Glomerular visceral epithelial cell (primary cell): ENCODE measurements at regions not wholly inside any gene's neighbourhood (a gene's known extent, or its start where the extent isn't known, plus 50 kb on each side); places are given as distances from the start of the nearest gene placed in this dataset.

ENCODE experiments used
- DNase-seq: peaks from one replicate; pipeline ENCODE4 v3.0.0-alpha.2; 2016; ENCODE audit errors: extremely low spot score

DNA sequence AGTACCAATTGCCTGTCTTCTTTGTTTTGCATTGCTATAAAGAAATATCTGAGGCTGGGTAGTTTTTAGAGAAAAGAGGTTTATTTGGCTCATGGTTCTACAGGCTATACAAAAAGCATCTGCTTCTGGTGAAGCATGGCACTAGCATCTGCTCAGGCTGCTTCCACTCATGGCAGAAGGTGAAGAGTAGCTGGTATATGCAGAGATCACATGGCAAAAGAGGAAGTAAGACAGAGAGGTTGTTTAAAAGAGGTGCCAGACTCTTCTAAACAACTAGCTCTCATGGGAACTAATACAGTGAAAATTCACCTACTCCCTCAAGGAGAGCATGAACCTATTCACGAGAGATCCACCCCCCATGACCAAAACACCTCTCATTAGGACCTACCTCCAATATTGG, 56.7 kb upstream of the GUCA2B start:
- DNase-seq, result no peak

DNA sequence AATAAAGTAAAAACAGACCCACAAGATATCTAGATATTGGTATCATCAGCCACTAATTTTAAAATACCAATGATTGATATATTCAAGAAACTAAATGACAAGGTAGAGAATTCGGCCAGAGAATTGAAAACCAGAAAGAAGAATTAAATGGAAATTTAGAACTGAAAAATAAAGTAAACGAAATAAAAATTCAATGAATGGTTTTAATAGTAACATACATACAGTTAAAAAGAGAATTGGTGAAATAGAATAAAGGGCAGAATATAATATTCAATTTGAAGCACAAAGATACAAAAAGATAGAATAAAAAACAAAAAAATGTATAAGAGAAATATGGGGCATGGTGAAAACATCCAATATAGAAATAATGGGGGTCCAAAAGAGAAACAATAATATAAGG, 64.0 kb upstream of the GUCA2B start:
- no peak for DNase-seq

DNA sequence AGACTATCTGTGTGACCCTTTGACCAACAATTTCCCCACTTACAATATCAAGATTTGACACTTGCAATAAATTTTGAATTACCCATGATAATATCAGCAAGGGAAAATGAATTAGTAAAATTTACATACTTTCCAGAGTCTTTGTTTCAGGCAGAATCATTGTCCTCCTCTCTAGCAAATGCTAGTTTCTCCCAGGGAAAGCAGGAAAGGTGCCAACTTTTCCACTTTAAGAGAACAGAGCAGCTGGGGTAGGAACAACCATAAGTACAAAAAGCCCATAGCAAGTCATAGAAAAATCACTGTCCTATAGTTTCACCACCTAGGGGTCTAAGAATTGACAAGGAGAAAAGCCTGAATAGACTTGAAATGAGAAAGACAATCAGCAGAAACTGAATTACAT, 67.1 kb upstream of the GUCA2B start:
- no peak for DNase-seq

DNA sequence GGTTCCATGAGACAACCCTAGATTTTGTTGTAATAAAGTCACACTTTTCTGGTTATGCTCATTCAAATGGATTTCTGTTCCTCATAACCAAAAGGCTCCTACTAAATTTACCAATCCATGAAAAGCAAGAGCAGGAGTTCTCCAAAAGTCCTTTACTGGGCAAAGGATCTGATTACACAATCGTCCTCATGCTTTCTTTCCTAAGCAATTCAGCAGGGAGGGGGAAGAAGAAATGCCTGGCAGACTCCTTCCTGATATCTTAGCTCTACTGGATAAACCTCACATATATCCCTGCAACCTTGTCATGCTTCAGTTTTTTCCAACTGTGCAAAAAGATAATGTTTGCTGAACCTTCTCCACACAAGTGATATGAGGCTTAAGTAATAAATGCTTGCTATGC, 67.6 kb upstream of the GUCA2B start:
- no peak for DNase-seq

GRCh38 chr1:42081475-42081874, 71.7 kb upstream of the GUCA2B start:
- DNase-seq, result no peak

DNA sequence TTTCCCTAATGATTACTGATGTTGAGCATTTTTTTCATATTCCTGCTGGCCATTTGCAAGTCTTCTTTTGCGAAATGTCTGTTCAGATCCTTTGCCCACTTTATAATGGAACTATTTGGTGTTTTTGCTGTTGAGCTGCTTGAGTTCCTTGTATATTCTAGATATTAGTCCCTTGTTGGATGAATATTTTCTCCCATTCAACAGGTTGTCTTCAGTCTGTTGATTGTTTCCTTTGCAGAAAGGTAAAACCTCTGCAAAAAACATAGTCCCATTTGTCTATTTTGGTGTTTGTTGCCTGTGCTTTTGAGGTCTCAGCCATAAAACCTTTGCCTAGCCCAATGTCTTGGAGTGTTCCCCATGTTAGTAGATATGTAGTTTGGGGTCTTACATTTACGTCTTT, 78.0 kb upstream of the GUCA2B start:
- no peak for DNase-seq

DNA sequence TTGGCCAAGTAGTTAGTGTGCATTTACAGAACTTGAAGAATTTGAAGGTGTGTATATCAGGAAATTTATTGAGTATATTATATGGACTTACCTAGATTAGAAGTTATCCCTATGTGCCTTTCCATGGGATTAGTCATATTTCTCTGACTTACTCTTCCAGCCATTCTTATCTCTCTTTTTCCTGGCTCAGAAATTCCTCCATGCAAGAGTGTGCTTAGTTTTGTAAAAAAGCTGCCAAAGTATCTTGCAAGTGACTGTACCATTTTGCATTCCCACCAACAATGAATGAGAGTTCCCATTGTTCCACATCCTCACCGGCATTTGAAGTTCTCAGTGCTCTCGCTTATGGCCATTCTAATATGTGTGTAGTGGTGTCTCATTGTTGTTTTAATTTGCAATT, 82.2 kb upstream of the GUCA2B start:
- no peak for DNase-seq

DNA sequence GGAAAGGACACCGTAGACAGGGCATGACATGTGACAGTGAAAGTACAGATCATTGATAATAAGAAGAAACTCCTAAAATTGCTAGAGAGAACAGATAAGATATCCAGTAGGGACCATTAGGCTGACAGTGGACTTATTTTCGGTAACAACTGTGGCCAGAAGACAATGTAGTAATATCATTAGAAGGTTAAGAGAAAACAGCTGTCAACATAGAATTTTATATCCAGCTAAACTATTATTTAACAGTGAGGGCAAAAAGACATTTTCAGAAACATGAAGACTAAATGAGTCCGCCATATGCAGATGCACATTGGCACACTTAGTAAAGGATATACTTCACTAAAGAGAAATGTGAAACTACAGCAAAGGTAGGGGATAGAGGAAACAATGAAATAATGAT, 95.4 kb upstream of the GUCA2B start:
- DNase-seq, result no peak

- DNase-seq, result no peak
These were observed 96.8 kb upstream of the GUCA2B start for GRCh38 chr1:42056460-42056859.

DNA sequence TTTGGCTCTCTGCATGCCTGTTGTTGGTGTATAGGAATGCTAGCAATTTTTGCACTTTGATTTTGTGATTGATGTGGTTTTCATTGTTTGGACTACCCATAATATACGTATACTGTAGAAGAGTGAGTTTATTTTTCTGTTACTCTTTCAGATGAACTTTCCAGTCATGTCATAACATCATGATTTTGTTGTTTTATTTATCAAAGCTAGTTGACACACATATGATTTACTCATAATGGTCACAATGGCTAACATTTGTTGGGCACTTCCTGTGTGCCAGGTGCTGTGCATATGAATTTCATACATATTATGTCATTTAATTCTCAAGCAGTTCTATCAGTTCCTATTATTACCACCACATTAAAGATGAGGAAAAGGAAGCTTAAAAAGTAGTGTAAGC, 98.1 kb upstream of the GUCA2B start:
- no peak for DNase-seq

DNA sequence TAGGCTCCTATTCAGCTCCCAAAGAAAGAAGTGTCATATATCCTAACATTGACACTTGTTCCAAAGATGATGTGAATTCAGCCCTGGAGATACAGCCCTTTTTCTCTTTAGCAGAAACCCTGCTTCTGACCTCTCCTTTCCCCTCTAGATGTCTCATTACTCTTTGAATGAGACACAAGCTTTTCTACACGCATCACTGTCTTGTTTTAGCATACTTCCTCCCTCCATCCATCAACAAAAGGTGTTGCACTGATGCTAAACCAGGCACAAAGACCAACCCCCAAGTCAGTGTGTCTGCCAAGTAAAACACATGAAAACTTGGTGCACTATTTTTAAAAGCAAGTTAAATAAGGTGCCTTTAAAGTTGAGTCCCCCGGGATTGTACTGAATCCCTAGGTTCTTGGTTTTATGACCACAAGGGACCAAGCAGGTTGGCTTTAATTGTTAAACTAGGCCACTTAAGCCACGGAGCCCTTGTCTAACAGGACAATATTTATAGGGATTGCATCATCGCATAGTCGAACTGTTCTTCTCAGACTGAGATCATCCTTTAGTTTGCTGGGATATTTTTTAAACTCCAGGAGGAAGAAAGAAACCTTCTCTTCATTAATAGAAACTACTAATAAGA, 101.0 kb upstream of the GUCA2B start:
- DNase-seq, result no peak

GRCh38 chr1:42047508-42047880, 105.7 kb upstream of the GUCA2B start:
- no peak for DNase-seq

DNA sequence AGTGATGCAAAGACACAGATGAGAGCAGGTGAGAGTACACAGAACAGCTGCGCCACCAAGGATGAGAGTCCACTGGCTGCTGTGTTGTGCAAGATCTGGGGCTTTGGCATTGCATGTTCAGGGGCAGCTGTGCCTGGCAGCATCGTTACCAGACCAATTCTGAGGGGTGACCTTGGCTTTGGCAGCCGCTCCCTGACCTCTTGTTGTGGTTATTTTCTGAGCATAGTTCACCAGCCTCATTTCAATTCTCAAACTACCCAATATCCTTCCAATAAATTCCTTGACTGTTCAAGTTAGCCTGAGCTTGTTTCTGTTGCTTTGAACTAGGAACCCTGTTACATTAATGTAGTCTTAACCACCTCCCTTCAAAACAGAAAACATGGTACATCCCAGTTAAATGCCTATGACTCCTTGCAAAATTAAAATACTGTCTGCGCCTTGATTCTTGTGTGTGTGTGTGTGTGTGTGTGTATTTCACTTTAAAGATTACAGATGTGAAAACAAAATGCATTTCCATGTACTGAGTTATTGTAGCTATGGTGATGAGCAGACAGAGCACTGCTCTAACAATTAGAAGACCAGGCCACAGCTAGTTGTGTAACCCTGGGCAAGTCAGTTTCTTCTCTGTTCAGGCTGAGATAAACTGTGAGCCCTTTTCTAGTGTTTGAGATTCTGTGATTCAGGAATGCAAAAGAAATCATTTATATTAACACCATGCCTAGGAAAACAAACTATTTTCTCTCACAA, 106.3 kb upstream of the GUCA2B start:
- no peak for DNase-seq

DNA sequence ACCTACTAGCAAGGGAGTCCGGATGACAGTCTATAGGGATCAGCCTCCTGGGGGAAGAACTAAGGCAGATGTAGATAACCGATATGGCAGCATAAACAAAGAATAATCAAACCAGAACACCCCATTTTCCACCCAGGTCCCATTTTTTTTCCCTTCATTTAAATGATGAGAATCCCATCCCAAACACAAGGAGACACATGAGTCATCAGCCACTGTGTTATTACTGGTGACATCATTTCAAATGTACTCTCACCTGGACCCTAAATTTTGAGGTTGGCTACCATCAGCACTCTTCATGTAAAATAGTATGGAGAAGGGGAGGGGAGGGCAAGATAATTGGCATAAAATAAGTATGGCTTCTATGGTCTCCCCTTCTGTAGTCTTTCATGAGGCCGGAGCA, 108.9 kb upstream of the GUCA2B start:
- no peak for DNase-seq

DNA sequence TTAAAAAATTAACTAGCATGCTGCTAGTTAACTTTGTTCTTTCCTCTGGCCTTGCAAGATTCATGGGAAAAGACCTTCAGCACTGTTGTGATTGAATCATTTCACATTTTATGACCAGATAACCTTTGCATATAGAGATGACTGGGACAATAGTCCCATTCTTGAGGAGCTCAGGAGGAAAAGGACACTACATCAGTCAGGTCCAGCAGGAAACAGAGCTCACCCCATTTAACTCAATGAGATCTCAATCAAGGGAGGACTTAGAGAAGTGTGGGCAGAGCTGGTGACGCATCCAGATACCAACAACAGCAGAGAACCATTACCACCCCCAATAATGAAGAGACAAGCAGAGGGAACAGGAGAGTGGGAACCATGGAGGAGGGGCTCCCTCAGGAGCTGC, 109.4 kb upstream of the GUCA2B start:
- DNase-seq, result no peak

DNA sequence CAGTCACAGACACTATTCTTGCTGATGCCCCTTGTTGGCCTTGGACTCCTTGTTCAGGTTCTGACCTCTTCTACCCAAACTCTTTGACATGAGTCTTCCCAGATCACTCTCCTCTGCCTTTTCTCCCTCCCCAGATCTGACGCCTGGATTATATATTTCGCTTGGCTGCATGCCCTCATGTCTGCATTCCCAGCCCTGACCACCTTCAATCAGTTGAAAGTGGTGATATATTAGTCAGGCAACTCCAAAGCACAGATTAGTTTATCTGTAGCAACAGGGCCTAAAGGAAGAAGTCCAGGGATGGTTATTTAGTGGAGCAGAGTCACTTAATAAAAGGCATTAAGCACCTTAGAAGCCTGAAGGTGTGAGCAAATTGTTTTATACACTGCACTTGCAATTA, 110.0 kb upstream of the GUCA2B start:
- peak; percentile 20 for DNase-seq

DNA sequence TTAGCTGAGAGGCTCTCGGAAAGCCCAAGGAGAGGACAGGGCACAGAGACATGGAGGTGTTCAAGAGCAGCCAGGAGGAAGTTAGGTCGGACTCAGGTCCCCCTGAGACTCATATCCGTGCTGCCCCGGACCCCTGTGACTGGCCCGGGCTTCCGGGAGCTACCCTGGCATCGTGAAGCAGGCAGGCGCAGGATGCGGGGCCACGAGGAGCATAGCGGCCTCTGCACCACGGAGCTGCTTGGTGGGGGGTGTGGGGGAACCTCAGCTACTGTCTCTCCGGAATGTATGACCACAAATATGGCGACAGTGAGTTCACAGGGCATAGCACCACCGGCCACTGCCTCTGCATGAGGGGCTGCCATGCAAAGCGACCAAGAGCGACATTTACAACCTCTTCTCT, 112.2 kb upstream of the GUCA2B start:
- no peak for DNase-seq

DNA sequence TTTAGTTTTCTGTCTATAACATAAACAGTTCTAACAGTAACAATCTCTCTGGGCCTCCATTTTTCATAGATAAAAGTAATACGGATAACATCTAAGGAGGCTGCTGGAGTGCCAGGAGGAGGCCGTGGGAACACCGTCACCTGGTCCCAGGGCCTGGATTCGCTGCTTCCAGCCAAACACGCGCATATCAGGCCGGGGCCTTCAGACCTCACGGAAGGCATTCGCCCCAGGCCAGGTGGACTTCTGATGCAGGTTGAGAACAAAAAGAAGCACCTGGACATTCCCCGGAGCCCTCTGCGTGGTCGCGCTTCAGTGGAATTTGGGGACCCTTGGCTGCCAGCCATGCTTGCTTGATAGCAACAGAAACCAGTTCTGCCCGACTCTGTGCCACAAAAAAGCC, 113.1 kb upstream of the GUCA2B start:
- no peak for DNase-seq

- DNase-seq, result no peak
These were observed 114.9 kb upstream of the GUCA2B start for GRCh38 chr1:42038261-42038660.

GRCh38 chr1:42037586-42037985, 115.6 kb upstream of the GUCA2B start:
- no peak for DNase-seq

- no peak for DNase-seq
These were observed 116.0 kb upstream of the GUCA2B start for GRCh38 chr1:42037161-42037560.

DNA sequence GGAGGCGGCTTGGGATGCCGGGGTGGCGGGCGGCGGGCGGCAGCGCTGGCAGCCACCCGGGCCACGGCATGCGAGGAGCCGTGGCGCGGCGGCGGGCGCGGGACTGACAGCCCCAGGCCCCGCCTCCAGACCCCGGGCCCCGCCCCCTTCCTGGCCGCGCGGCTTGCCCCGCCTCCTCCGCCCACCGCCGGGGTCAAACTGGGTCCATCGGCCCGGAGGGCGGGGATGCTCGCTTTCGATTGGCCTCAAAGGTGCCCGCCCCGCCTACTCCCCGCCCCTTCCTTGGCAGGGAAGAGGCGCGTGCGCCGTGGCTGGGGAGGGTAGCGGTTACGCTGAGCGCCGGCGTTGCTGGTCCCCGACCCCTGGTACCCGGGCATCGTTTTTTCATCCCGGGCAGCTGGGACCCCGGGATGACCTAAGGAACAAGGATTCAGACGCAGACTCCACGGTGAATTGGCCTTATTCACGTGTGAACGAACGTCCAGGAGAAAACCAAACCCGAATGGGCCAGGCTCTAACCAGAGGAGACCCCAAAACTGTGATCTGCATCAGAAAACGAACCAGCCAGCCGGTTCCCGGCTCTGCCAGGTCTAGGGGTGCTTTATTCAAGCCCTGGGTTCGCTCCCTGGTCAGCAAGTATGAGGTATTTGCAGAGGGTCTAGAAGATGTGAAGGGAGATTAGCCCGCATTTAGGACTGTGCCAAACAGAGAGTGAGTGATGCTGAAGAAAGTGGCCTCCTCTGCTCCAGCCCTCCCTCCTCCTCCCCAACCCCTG, 117.2 kb upstream of the GUCA2B start:
- peak; percentile 93 for DNase-seq

GRCh38 chr1:42035205-42035829, 116.6 kb upstream of the HIVEP3 start:
- DNase-seq, result peak; percentile 61
